ENCODE measurements at regions not wholly inside any gene's neighbourhood (a gene's known extent, or its start where the extent isn't known, plus 50 kb on each side); places are given as distances from the start of the nearest gene placed in this dataset.

- Histone ChIP-seq H3K4me3 (ENCODE audit: low read length) (no peak overlapping the region), H3K27me3 (ENCODE audit: control insufficient read depth, insufficient read depth, low read length) (peaks cover 21% of the 10 kb centered on the region), H3K4me1 (ENCODE audit: control insufficient read depth, insufficient read depth, low read length) (no peaks in the 10 kb centered on the region), H3K9me3 (replicated peaks; ENCODE audit: control insufficient read depth, low read depth, low read length) (peaks cover 1% of the 10 kb centered on the region), H3K27ac (ENCODE audit: low read length) (no peak overlapping the region), H3K36me3 (ENCODE audit: control insufficient read depth, insufficient read depth, low read length) (no peaks in the 10 kb centered on the region)
- DNase-seq: peak; percentile 50
- whole genome bisulfite sequencing (ENCODE audit: insufficient coverage): 66% methylated on average over 6 of the region's 13 CpGs
These were observed 403.6 kb downstream of the MN1 start for GRCh38 chr22:27397954-27398342.

- Histone ChIP-seq H3K27me3 (ENCODE audit: control insufficient read depth, insufficient read depth, low read length) (peaks cover 21% of the 10 kb centered on the region), H3K36me3 (ENCODE audit: control insufficient read depth, insufficient read depth, low read length) (no peaks in the 10 kb centered on the region), H3K4me3 (ENCODE audit: low read length) (no peak overlapping the region), H3K27ac (ENCODE audit: low read length) (no peak overlapping the region), H3K4me1 (ENCODE audit: control insufficient read depth, insufficient read depth, low read length) (no peaks in the 10 kb centered on the region), H3K9me3 (replicated peaks; ENCODE audit: control insufficient read depth, low read depth, low read length) (peaks cover 2% of the 10 kb centered on the region)
- 13% methylated on average over 4 of the region's 19 CpGs for WGBS (ENCODE audit: insufficient coverage)
- peak; percentile 58 for DNase-seq
These were observed 402.4 kb downstream of the MN1 start for GRCh38 chr22:27399161-27399560.

GRCh38 chr22:27400811-27401210 is 400.7 kb downstream of the MN1 start:
- no peaks in the 10 kb centered on the region for H3K4me1 ChIP-seq (ENCODE audit: control insufficient read depth, insufficient read depth, low read length)
- peaks cover 24% of the 10 kb centered on the region for H3K27me3 ChIP-seq (ENCODE audit: control insufficient read depth, insufficient read depth, low read length)
- no peak overlapping the region for H3K4me3 ChIP-seq (ENCODE audit: low read length)
- no peaks in the 10 kb centered on the region for H3K36me3 ChIP-seq (ENCODE audit: control insufficient read depth, insufficient read depth, low read length)
- 47% methylated on average over 1 of the region's 1 CpG for WGBS (ENCODE audit: insufficient coverage)
- H3K27ac ChIP-seq (ENCODE audit: low read length): no peak overlapping the region
- DNase-seq: no peak
- peaks cover 2% of the 10 kb centered on the region for H3K9me3 ChIP-seq (replicated peaks; ENCODE audit: control insufficient read depth, low read depth, low read length)

DNA sequence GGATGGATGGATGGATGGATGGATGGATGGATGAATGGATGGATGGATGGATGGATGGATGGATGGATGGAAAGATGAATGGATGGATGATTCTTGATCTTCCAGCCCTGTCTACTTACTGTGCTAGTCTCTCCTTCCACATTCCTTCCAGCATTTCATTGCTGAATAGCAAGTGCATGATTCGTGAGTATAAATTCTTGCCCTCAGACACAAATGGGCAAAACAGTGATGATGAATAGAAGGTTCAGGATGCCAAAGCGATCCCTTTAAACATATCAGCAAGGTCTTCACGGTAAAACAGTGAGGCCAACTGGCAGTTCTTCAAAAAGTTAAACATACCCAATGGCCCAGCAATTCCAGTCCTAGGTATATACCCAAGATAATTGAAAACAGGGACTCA is 400.2 kb downstream of the MN1 start:
- no peaks in the 10 kb centered on the region for H3K36me3 ChIP-seq (ENCODE audit: control insufficient read depth, insufficient read depth, low read length)
- peaks cover 24% of the 10 kb centered on the region for H3K27me3 ChIP-seq (ENCODE audit: control insufficient read depth, insufficient read depth, low read length)
- no peak overlapping the region for H3K4me3 ChIP-seq (ENCODE audit: low read length)
- no CpG with 5 or more reads among the region's 3 CpGs for WGBS (ENCODE audit: insufficient coverage)
- no peak overlapping the region for H3K27ac ChIP-seq (ENCODE audit: low read length)
- no peak for DNase-seq
- H3K9me3 ChIP-seq (replicated peaks; ENCODE audit: control insufficient read depth, low read depth, low read length): peaks cover 2% of the 10 kb centered on the region
- H3K4me1 ChIP-seq (ENCODE audit: control insufficient read depth, insufficient read depth, low read length): no peaks in the 10 kb centered on the region

GRCh38 chr22:27404441-27404840 is 397.1 kb downstream of the MN1 start:
- peaks cover 2% of the 10 kb centered on the region for H3K9me3 ChIP-seq (replicated peaks; ENCODE audit: control insufficient read depth, low read depth, low read length)
- no peaks in the 10 kb centered on the region for H3K36me3 ChIP-seq (ENCODE audit: control insufficient read depth, insufficient read depth, low read length)
- WGBS (ENCODE audit: insufficient coverage): 89% methylated on average over 3 of the region's 5 CpGs
- DNase-seq: no peak
- H3K4me1 ChIP-seq (ENCODE audit: control insufficient read depth, insufficient read depth, low read length): peaks cover 5% of the 10 kb centered on the region
- H3K27ac ChIP-seq (ENCODE audit: low read length): no peak overlapping the region
- H3K4me3 ChIP-seq (ENCODE audit: low read length): no peak overlapping the region
- peaks cover 21% of the 10 kb centered on the region for H3K27me3 ChIP-seq (ENCODE audit: control insufficient read depth, insufficient read depth, low read length)

DNA sequence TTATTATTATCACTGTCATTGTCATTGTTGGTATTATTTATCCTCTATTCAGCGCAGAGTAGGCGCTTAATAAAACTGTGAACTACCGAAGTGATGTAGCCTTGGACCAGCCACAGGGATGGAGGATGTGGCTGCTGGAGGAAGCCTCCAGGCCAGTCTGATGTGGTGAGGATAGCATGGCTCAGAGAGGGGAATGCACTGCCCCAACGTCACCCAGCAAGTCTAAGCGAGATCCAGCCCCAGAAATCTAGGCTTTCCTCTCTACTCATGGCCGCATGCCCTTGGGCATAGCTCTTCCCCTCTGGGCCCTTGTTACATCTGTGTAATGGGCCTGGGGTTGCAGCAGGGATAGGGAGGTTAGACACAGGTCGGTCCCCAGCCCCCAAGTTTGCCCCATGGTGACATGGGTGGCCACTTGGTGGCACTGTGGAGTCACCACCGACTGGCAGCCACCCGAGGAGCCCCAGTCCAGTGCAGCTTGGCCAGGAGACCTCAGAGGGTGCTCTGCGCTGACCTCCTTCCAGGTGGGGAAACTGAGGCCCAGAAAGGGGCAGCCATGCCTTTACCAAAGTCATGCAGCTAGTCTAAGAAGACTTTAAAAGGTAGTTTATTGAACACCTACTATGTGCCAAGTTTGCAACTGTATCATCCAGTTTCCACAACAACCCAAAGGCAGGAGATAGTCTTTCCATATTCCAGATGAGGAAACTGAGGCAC is 395.7 kb downstream of the MN1 start:
- Histone ChIP-seq H3K27me3 (ENCODE audit: control insufficient read depth, insufficient read depth, low read length) (peaks cover 16% of the 10 kb centered on the region), H3K9me3 (replicated peaks; ENCODE audit: control insufficient read depth, low read depth, low read length) (peaks cover 2% of the 10 kb centered on the region), H3K27ac (ENCODE audit: low read length) (no peak overlapping the region), H3K36me3 (ENCODE audit: control insufficient read depth, insufficient read depth, low read length) (no peaks in the 10 kb centered on the region), H3K4me1 (ENCODE audit: control insufficient read depth, insufficient read depth, low read length) (peaks cover 5% of the 10 kb centered on the region), H3K4me3 (ENCODE audit: low read length) (no peak overlapping the region)
- 13% methylated on average over 4 of the region's 10 CpGs for WGBS (ENCODE audit: insufficient coverage)
- DNase-seq: no peak

DNA sequence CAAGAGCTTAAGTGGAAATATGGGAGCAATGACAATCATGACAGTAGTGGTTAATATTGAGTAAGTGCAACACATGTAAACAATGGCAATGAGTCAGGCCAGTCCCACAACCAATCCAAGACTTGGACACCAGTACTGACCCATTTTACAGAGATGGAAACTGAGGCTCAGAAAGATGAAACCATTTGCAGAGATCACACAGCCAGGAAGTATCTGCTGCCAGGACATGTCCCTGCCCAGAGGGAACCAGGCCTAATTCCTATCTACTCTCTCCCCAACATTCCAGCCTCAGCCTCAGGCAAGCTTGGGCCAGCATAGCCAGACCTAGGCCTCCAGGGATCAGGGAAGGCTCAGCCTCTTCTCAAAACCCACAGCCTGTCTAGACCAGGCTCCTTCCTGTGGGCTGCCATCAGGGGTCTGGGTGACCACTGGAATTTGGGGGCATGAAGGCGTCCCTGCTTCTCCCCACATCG is 395.1 kb downstream of the MN1 start:
- WGBS (ENCODE audit: insufficient coverage): no CpG with 5 or more reads among the region's 2 CpGs
- H3K36me3 ChIP-seq (ENCODE audit: control insufficient read depth, insufficient read depth, low read length): no peaks in the 10 kb centered on the region
- H3K4me3 ChIP-seq (ENCODE audit: low read length): no peak overlapping the region
- no peak overlapping the region for H3K27ac ChIP-seq (ENCODE audit: low read length)
- H3K4me1 ChIP-seq (ENCODE audit: control insufficient read depth, insufficient read depth, low read length): peaks cover 5% of the 10 kb centered on the region
- no peak for DNase-seq
- H3K27me3 ChIP-seq (ENCODE audit: control insufficient read depth, insufficient read depth, low read length): peaks cover 15% of the 10 kb centered on the region
- H3K9me3 ChIP-seq (replicated peaks; ENCODE audit: control insufficient read depth, low read depth, low read length): peaks cover 2% of the 10 kb centered on the region

- H3K27me3 ChIP-seq (ENCODE audit: control insufficient read depth, insufficient read depth, low read length): peaks cover 15% of the 10 kb centered on the region
- H3K9me3 ChIP-seq (replicated peaks; ENCODE audit: control insufficient read depth, low read depth, low read length): peaks cover 2% of the 10 kb centered on the region
- H3K4me1 ChIP-seq (ENCODE audit: control insufficient read depth, insufficient read depth, low read length): peaks cover 5% of the 10 kb centered on the region
- 65% methylated on average over 10 of the region's 14 CpGs for WGBS (ENCODE audit: insufficient coverage)
- no peak overlapping the region for H3K27ac ChIP-seq (ENCODE audit: low read length)
- no peaks in the 10 kb centered on the region for H3K36me3 ChIP-seq (ENCODE audit: control insufficient read depth, insufficient read depth, low read length)
- no peak overlapping the region for H3K4me3 ChIP-seq (ENCODE audit: low read length)
- DNase-seq: no peak
These were observed 394.1 kb downstream of the MN1 start for GRCh38 chr22:27407369-27407985.

DNA sequence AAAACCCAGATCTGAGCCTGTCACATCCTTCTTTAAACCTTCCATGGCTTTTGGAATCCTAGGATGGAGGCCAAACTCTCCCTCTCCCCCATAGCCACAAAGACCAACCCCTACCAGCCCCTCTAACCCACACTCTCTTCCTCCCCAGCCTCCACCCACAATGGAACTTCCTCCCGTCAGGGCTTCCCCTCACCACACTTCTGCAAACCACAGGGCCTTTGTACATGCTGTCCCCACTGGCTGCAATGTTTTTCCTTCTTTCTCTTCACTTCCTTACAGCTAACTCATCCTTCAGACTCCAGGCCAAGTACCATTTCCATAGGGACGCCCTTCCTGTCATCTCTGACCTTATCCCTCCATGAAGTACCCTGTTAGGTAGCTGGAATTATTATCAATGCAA is 393.5 kb downstream of the MN1 start:
- H3K4me1 ChIP-seq (ENCODE audit: control insufficient read depth, insufficient read depth, low read length): peaks cover 5% of the 10 kb centered on the region
- WGBS (ENCODE audit: insufficient coverage): 83% methylated on average over 1 of the region's 2 CpGs
- H3K27ac ChIP-seq (ENCODE audit: low read length): no peak overlapping the region
- DNase-seq: no peak
- H3K27me3 ChIP-seq (ENCODE audit: control insufficient read depth, insufficient read depth, low read length): peaks cover 21% of the 10 kb centered on the region
- peaks cover under 1% of the 10 kb centered on the region for H3K9me3 ChIP-seq (replicated peaks; ENCODE audit: control insufficient read depth, low read depth, low read length)
- no peak overlapping the region for H3K4me3 ChIP-seq (ENCODE audit: low read length)
- H3K36me3 ChIP-seq (ENCODE audit: control insufficient read depth, insufficient read depth, low read length): no peaks in the 10 kb centered on the region

DNA sequence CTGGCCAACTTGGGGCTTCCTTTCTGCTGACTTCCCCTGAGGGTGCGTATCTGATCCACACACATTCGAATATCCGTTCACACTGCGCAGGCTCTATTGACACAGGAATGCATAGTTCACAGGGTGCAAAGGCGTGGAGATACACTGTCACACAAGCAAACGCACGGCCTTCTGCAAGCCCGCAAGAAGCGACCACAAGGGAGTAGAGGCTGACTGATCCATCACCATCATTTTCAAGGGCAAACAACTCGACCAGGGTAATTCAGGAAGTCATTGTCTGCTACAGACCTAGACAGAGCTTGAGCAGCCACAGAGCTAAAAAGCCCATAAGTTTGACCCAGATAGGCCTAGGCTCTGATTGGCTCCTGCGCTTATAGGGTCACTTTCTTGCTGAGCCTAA is 392.3 kb downstream of the MN1 start:
- H3K4me3 ChIP-seq (ENCODE audit: low read length): no peak overlapping the region
- H3K36me3 ChIP-seq (ENCODE audit: control insufficient read depth, insufficient read depth, low read length): no peaks in the 10 kb centered on the region
- WGBS (ENCODE audit: insufficient coverage): 79% methylated on average over 10 of the region's 11 CpGs
- H3K27ac ChIP-seq (ENCODE audit: low read length): no peak overlapping the region
- no peak for DNase-seq
- H3K27me3 ChIP-seq (ENCODE audit: control insufficient read depth, insufficient read depth, low read length): peaks cover 27% of the 10 kb centered on the region
- peaks cover 5% of the 10 kb centered on the region for H3K4me1 ChIP-seq (ENCODE audit: control insufficient read depth, insufficient read depth, low read length)
- H3K9me3 ChIP-seq (replicated peaks; ENCODE audit: control insufficient read depth, low read depth, low read length): no peaks in the 10 kb centered on the region
